AG10803 (cell line): ENCODE measurements at regions not wholly inside any gene's neighbourhood (a gene's known extent, or its start where the extent isn't known, plus 50 kb on each side); places are given as distances from the start of the nearest gene placed in this dataset.

Experiments used
- DNase-seq: peaks from one replicate; pipeline ENCODE4 v3.0.0; 2010; ENCODE audit warnings: low read depth
- H3K4me3 ChIP-seq: 2 replicates; pipeline ENCODE4 v1.5.1; 2011; ENCODE audit warnings: mild to moderate bottlenecking, low read length, control low read depth
- TF ChIP-seq, protein P1 (sequence below): conservative IDR thresholded peaks from 2 replicates; pipeline ENCODE4 v1.5.1; 2011; ENCODE audit warnings: mild to moderate bottlenecking, low read length, control low read depth, inconsistent platforms

- TF ChIP-seq, protein P1, sequence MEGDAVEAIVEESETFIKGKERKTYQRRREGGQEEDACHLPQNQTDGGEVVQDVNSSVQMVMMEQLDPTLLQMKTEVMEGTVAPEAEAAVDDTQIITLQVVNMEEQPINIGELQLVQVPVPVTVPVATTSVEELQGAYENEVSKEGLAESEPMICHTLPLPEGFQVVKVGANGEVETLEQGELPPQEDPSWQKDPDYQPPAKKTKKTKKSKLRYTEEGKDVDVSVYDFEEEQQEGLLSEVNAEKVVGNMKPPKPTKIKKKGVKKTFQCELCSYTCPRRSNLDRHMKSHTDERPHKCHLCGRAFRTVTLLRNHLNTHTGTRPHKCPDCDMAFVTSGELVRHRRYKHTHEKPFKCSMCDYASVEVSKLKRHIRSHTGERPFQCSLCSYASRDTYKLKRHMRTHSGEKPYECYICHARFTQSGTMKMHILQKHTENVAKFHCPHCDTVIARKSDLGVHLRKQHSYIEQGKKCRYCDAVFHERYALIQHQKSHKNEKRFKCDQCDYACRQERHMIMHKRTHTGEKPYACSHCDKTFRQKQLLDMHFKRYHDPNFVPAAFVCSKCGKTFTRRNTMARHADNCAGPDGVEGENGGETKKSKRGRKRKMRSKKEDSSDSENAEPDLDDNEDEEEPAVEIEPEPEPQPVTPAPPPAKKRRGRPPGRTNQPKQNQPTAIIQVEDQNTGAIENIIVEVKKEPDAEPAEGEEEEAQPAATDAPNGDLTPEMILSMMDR: no peak
- no peak for DNase-seq
- no peak overlapping the region for H3K4me3 ChIP-seq
These were observed 85.5 kb upstream of the TENT5A start for GRCh38 chr6:81838031-81838430.

DNA sequence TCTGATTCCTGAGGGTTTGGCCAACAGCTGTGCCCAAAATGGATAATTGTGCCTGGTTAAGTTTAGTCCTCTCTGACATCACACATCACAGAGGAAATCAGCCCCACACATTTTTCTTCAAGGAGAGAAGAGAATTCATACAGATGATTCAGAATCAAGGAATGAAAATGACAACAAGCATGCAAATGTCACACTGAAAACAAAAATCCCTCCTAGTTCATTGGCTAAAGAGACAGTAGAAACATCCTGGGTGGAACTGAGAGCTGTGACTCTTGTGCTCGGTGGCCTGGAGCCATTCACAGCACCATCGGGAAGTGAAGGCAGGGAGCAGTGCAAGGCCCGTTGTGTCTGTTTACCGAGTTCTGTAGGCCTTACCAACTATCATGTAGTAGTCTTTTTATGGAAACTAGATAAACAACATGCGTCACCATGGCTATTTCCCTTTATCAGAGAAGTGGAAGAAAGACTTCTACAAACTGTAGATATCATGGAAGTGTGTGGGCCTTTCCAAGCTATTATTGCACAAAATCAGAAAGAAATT, 81.7 kb upstream of the TENT5A start:
- no peak overlapping the region for H3K4me3 ChIP-seq
- TF ChIP-seq, protein P1: no peak
- peak; percentile 92 for DNase-seq

- no peak overlapping the region for H3K4me3 ChIP-seq
- TF ChIP-seq, protein P1: no peak
- no peak for DNase-seq
These were observed 79.8 kb upstream of the TENT5A start for GRCh38 chr6:81832304-81832703.

GRCh38 chr6:81831274-81831673, 78.8 kb upstream of the TENT5A start:
- TF ChIP-seq, protein P1: no peak
- DNase-seq: no peak
- H3K4me3 ChIP-seq: no peak overlapping the region

GRCh38 chr6:81826784-81827183, 74.3 kb upstream of the TENT5A start:
- TF ChIP-seq, protein P1: no peak
- no peak for DNase-seq
- no peak overlapping the region for H3K4me3 ChIP-seq

DNA sequence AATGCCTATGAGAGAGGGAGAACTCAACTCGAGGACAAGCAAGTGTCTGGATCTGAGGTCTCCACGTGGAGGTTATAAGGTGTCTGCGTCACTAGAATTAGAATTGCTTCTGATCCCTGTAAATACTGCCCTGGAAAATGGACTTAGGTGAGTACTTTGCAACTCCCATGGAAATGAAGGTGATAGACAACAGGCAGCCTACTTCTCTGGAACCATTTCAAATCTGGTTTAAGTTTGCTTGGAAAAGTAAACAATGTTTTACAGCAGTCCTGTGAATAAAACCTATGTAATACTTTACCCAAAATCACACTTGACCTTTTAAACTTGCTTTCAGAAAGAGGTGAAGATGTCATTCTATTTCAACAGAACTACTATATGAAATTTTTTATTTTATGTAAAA, 70.1 kb upstream of the TENT5A start:
- TF ChIP-seq, protein P1: no peak
- DNase-seq: no peak
- no peak overlapping the region for H3K4me3 ChIP-seq

DNA sequence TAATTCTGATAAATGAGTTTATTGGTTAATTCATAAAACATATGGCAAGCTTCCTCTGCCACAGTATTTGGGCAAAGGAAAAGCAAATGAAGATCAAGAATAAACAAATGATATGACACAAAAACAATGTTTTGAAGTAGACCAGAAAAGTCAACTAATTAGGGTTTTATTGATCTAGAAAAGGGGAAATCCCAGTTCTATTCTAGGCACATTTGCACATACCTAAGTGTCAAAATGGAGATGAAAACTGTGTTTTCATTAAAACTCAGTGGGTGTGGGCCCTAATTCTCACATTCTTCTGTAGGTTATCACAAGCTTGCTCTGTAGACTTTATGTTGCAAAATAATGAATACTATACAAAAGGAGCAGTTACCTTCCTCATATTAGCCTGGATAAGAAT, 69.0 kb upstream of the TENT5A start:
- H3K4me3 ChIP-seq: no peak overlapping the region
- no peak for DNase-seq
- TF ChIP-seq, protein P1: no peak
